HG03039 (cell line): ENCODE measurements at regions not wholly inside any gene's neighbourhood (a gene's known extent, or its start where the extent isn't known, plus 50 kb on each side); places are given as distances from the start of the nearest gene placed in this dataset.

Experiments used
- ATAC-seq: cut with Tn5 transposase; IDR thresholded peaks from one replicate; pipeline ENCODE4 v1.9.1; 2021; ENCODE audit warnings: mild to moderate bottlenecking, moderate library complexity; ENCODE audit not compliant: unreplicated experiment

DNA sequence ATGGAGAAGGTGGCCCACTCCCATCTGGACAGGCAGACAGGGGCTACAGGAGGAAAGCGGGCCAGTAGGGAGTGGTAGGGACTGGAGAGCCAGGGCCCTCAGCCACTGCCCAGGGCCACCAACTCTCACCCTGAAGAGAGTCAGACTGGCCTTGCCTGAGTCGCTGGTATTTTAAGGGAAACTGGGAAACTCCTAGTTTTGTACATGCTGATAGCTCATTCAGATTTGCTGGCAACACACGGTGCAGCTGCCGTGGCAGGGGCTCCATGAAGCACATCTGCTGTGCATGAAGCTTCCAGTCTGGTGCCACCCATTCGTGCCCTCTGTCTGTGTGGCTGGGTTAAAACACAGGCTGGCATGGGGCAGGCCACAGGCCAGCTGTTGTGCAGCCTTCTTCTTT is 137.3 kb upstream of the GLI2 start:
- no peak for ATAC-seq

DNA sequence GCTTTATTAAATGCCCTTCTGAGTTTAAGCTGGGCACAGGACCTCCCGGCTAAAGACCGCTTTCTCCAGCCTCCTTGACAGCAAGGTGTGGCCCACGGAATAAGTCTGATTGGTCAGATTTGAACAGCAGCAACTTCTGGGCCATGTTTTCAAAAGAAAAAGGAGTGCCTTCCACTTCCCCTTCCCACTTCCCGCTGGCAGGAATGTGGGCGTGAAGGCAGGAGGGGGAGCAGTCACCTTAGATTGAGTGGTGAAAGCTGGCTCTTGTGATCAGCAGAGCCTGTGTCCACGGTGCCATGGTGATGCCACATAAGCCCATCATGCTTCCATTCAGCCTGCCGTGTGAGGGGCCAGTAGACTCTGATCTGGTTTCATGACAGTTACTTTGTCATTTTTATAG is 136.6 kb upstream of the GLI2 start:
- ATAC-seq: no peak

GRCh38 chr2:120599656-120600055 is 136.0 kb upstream of the GLI2 start:
- no peak for ATAC-seq

DNA sequence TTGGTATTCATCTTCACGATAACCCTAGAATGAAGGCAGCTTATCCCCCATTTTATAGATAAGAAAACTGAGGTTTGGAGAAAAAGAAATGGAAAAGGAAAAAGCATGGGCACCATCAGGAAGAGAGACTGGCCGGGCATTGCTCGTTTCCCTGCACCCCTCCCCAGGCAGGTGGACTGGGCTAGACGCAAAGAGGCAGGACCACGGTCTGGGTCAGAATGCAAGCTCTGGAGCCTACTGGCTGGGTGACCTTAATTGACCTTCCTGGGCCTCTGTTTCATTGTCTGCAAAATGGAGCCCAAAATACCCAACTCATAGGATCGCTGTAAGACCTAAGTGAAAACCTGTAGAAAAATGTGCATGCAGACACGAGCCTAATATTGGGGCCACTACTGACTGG is 135.3 kb upstream of the GLI2 start:
- no peak for ATAC-seq

GRCh38 chr2:120600786-120601185 is 134.9 kb upstream of the GLI2 start:
- ATAC-seq: no peak

GRCh38 chr2:120601566-120601965 is 134.1 kb upstream of the GLI2 start:
- ATAC-seq: no peak

- ATAC-seq: no peak
These were observed 133.4 kb upstream of the GLI2 start for GRCh38 chr2:120602251-120602650.

DNA sequence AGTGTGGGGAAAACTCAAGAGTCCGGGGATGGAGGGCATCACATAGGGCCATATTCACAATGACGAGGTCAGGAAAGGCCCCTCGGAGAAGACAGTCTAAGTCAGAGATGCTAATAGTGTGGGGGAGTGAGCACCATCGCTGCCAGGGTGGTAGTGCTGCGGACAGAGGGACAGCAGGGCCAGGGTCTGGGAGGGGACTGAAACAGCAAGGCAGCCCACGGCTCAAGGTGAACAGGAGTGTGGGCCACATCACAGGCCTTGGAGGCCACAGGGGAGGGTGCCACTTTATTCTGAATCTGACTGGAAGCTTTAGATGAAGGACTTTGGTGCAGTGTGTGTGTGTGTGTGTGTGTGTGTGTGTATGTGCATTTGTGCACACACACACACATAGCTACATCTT is 130.9 kb upstream of the GLI2 start:
- no peak for ATAC-seq

GRCh38 chr2:120605231-120605935 is 130.3 kb upstream of the GLI2 start:
- ATAC-seq: no peak

- no peak for ATAC-seq
These were observed 129.4 kb upstream of the GLI2 start for GRCh38 chr2:120606280-120606679.

DNA sequence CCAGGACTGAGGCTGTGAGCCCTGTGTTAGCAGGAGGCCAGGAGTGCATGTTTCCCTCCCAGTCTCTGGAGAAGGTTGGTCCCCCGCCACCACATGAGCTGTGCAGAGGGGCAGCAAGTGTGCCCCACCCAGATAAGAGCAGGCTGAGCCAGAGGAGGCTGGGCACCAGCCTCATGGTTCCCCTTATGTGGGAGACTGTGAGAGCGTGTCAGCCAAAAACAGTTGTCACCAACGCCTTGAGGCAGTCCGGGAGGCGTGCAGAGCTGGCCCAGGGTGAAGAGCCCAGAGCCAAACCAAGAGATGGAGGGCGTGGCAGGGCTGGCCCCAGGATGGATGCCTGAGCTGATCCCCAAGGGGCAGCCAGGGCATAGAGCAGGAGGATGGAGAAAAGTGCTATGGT is 128.7 kb upstream of the GLI2 start:
- ATAC-seq: no peak

DNA sequence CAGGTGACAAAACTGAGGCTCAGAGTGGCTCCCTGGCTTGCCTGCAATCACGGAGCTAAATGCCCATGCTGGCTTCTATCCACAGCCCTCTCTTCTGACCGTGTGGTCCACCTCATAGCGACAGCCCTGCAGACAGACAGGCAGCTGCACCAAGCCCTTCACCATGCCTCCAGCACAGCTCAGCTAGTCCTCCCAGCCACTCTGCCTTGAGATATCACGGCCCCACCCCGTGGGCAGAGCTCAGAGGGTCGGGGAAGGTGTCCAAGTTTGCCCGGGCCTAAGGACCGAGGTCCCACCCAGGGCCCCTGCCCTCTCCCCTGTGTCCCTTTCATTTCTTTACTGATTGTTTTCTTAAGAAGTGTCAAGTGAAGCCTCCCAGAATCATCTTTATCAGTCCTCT is 128.2 kb upstream of the GLI2 start:
- ATAC-seq: no peak

DNA sequence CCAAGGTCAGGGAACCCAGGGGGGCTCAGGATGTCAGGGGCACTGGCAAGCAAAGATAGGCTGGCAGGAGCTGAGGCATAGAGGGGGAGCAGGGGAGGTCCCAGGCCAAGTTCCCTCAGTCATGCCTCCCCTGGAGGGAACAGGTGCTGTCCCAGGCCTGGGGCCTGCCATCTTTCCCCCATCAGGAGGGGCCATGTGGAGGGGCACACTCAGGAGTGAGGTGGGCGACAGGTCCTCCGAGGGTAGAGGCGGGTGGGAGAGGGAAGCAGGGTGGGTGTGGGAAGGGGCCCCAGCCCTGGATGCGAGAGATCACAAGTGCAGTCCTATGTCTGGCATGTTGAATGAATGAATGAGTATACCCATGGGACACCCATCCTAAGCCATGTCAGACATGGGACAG is 127.7 kb upstream of the GLI2 start:
- no peak for ATAC-seq

GRCh38 chr2:120609826-120610395 is 125.8 kb upstream of the GLI2 start:
- no peak for ATAC-seq

GRCh38 chr2:120611016-120611415 is 124.7 kb upstream of the GLI2 start:
- ATAC-seq: no peak

DNA sequence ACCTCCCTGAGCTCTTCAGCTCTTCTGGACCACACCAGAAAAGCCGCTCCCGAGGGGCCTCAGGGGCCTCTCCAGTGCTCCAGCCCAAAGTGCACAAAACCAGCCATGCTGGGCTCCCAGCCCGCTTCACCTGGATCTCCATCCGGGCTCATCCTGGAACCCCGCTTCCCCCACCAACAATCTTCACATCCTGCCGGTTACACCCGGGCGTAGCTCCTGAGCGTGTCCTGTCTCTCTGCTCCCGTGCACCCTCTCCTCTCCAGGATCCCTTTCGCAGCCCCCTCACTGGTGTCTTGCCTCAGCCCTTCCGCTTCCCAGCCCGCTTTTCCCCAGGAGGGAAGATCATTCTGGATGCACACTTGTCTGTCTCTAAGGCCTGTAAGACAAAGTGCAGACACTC is 123.7 kb upstream of the GLI2 start:
- ATAC-seq: no peak

DNA sequence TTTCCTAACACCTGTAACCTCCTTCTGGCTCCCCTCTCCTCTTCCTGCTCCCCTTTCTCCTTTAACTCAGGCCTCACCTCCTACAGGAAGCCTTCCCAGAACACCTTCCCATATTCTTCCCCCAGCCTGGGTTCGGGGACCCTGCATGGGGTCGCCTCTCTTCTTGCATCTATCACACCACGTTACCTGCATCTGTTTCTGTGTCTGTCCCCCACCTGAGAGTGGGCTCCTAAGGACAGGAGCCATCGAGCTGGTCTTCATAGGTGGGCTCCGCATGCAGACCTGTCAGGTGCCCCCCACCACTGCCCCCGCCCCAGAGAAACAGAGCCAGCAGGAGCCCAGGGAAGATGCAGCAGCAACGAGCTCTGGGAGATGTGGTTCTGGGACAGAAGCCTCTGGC is 123.2 kb upstream of the GLI2 start:
- no peak for ATAC-seq

- no peak for ATAC-seq
These were observed 122.7 kb upstream of the GLI2 start for GRCh38 chr2:120612931-120613330.

- ATAC-seq: no peak
These were observed 121.7 kb upstream of the GLI2 start for GRCh38 chr2:120613742-120614571.

DNA sequence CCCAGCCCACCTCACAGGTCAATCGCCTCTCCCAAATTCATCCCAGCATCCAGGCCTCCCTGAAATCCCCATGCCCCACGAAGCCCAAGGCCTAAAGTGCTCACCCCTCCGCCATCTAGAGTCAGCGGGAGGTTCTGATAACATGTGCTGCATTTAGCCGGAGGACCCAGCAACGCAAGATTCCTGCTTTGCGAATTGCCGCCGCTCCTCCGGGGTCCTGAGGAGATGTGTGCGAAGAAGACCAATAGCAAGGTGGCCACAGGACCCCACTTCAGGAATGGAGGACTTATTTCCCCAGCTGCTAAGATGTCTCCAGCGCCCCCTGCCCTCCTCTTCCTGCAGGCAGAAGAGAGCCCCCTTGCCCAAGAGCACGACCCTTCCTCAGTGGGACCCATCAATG is 120.8 kb upstream of the GLI2 start:
- ATAC-seq: no peak

GRCh38 chr2:120616261-120616660 is 119.4 kb upstream of the GLI2 start:
- no peak for ATAC-seq

- ATAC-seq: no peak
These were observed 118.6 kb upstream of the GLI2 start for GRCh38 chr2:120617055-120617454.
